Fibroblast of mammary gland (primary cell): ENCODE measurements at regions not wholly inside any gene's neighbourhood (a gene's known extent, or its start where the extent isn't known, plus 50 kb on each side); places are given as distances from the start of the nearest gene placed in this dataset.

Source experiments
- DNase-seq: peaks from one replicate; pipeline ENCODE4 v3.0.0-alpha.2; 2010; ENCODE audit warnings: low read depth
- H3K4me3 ChIP-seq: 2 replicates; pipeline ENCODE4 v1.5.1; 2011; ENCODE audit warnings: low read depth, mild to moderate bottlenecking, low read length, moderate library complexity; ENCODE audit not compliant: control insufficient read depth
- TF ChIP-seq, protein P1 (sequence below): conservative IDR thresholded peaks from 2 replicates; pipeline ENCODE4 v1.5.1; 2011; ENCODE audit warnings: low read depth, low read length, inconsistent platforms; ENCODE audit not compliant: control insufficient read depth, insufficient read depth

DNA sequence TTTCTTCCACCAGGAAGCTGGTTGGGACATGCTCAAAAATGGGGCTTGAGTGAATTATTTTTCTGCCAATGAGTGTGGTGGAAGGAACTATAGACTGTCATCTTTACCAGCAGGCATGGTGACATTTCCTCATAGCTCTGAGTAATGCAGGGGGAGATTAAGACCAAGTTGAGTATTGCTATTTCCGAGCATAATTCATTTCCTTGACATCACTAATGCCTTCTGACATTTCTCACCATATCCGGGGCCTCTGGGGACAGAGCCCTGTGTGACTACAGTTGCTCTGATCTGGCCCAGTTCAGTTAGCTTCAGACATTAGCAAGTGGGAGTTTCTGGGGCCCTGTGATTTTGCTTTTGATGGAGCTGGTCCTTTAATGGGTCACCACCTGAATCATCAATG lies 410.4 kb downstream of the MEIS1 start:
- no peak overlapping the region for H3K4me3 ChIP-seq
- TF ChIP-seq, protein P1, sequence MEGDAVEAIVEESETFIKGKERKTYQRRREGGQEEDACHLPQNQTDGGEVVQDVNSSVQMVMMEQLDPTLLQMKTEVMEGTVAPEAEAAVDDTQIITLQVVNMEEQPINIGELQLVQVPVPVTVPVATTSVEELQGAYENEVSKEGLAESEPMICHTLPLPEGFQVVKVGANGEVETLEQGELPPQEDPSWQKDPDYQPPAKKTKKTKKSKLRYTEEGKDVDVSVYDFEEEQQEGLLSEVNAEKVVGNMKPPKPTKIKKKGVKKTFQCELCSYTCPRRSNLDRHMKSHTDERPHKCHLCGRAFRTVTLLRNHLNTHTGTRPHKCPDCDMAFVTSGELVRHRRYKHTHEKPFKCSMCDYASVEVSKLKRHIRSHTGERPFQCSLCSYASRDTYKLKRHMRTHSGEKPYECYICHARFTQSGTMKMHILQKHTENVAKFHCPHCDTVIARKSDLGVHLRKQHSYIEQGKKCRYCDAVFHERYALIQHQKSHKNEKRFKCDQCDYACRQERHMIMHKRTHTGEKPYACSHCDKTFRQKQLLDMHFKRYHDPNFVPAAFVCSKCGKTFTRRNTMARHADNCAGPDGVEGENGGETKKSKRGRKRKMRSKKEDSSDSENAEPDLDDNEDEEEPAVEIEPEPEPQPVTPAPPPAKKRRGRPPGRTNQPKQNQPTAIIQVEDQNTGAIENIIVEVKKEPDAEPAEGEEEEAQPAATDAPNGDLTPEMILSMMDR: no peak
- peak; percentile 60 for DNase-seq

DNA sequence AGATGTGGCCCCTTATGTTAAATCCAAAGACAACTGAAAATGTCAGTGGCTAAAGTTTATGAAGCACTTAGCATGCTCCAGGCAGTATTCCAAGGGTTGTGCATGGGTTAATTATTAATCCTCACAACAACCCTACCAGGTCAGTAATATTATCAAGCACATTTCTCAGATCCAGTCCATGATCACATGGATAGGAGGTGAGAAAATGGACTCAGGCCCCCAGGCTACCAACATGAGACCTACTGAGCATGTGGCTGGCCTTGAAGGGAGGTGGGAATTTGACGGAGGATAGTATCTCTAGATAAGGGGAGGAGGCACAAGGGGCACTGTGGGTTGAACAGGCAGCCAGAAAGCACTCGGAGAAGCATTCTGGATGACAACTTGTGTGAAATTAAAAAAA lies 412.0 kb downstream of the MEIS1 start:
- DNase-seq: no peak
- TF ChIP-seq, protein P1: no peak
- H3K4me3 ChIP-seq: no peak overlapping the region

DNA sequence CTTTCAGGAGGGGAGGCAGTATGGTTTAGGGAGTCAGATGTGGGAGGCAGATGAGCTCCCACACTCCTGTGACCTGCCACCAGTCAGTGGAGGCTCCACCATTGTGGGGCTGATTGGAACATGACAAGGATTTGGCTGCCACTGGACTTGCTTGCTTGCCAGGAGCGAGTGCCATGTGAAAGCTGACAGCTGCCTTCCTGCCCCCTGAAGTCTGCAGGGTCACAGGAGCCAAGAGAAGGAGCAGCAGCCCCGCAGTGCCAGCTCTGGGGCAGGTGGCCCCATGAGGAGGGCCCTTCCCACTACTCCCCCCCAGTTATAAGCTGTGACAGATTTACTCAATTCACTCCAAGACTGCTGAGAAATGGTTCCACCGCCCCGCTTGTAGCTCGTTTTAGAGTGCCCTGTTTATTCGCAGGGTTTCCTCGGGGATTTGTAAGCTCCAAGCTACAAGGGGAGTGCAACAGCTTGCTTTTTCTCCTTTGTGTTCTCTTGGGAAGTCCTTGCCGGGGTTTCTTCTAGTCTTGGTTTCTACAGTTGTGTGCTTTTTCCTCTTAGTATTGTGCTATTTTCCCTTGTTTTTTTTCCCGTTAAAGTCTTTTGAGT lies 414.3 kb downstream of the MEIS1 start:
- TF ChIP-seq, protein P1: no peak
- no peak overlapping the region for H3K4me3 ChIP-seq
- DNase-seq: no peak

DNA sequence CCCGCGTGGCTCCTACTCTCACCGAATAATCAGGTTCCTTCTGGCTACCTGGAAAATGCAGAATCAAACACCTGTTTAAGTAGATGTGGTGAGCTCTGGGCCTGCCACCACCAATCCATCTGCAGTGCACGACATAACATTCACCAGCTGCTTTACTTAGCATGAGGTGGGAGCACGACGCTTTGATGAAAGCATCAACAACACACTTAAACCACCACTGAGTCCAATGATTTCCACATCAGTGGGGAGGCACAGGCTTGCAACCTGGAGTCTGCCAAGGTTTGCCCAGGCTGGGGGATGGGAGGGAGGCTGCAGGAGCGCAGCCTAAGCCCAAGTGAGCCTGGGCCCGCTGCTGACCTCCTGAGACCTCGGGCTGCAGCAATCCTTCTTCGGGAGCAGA lies 415.5 kb downstream of the MEIS1 start:
- no peak for DNase-seq

DNA sequence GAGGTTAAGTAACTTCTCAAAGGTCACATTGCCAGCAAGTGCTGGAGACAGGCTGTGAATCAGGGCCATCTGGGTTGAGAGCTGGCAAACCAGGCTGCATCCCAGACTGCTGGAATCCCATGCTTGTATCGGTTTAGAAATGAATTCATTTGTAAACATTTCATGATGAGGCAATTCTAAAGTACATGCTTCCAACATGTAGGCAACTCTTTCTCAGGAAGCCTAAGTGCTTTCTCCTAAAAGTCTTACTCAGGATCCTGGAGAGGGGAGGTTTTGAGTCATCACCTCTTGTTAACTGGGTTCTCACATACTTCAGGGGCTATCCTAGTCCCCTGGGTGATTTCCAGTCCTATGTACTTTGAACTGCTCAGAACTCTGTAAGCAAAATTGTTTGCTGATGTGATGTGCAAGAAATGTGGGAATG lies 416.5 kb downstream of the MEIS1 start:
- TF ChIP-seq, protein P1: no peak
- H3K4me3 ChIP-seq: no peak overlapping the region
- DNase-seq: peak; percentile 100

More for the DNA sequence above, 415.5 kb downstream of the MEIS1 start:
- H3K4me3 ChIP-seq: no peak overlapping the region
- TF ChIP-seq, protein P1: no peak

DNA sequence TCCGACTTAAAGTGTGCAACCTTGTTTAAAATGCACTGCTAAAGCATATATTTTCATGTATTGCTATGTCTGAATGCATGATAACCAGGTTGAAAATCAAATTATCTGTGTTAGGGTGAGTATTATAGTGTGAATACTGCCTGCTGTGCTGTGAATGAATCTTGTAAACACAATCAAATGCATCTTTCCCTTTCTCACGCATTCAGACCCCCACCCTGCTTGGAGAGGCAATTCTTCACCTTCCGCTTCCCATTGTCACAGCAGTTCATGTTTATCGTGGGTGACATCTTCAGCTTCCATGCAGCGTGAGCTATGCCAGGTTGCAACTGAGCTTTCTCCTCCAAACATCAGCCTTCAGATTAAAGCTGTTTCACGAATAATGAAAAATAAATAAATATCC lies 418.0 kb downstream of the MEIS1 start:
- no peak overlapping the region for H3K4me3 ChIP-seq
- TF ChIP-seq, protein P1: no peak
- no peak for DNase-seq

DNA sequence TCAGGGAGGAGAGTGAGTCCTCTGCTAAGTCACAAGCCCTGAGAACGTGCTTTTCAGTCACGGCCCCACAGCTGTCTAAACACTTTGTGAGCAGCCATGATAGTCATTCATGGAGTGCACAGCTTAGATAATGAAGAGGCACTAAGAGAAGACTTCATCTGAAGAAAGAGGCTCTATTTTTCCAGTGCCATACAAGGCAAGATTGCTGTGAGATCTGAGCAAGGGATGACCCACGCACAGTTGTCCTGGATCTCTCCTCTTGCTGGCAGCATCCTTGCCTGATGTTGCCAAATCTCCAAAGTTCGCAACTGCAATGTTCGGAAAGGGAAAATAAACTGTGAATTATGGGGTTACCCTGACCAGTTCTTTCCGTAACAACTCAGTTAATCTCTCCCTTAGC lies 418.7 kb downstream of the MEIS1 start:
- H3K4me3 ChIP-seq: no peak overlapping the region
- DNase-seq: peak; percentile 73
- TF ChIP-seq, protein P1: no peak
